GM12878 (cell line): ENCODE measurements at regions not wholly inside any gene's neighbourhood (a gene's known extent, or its start where the extent isn't known, plus 50 kb on each side); places are given as distances from the start of the nearest gene placed in this dataset.

Experiments
- CHD2 ChIP-seq: IDR thresholded peaks from 2 replicates; pipeline ENCODE4 v1.6.1; 2011; ENCODE audit warnings: low read depth, low read length, improper control_type of control experiment, borderline replicate concordance
- DPF2 ChIP-seq: fragments of 450-650 bp; IDR thresholded peaks from 2 replicates; pipeline ENCODE4 v1.6.1; 2017; ENCODE audit warnings: mild to moderate bottlenecking
- KDM1A ChIP-seq: fragments of 200-600 bp; sonication (generic); IDR thresholded peaks from 2 replicates; pipeline ENCODE4 v1.6.1; 2016; ENCODE audit warnings: borderline replicate concordance
- NFIC ChIP-seq: IDR thresholded peaks from 2 replicates; pipeline ENCODE4 v1.6.1; 2012; ENCODE audit warnings: low read depth, mild to moderate bottlenecking, inconsistent platforms, low read length, moderate library complexity
- NFYB ChIP-seq: IDR thresholded peaks from 2 replicates; pipeline ENCODE4 v1.6.1; 2011; ENCODE audit warnings: low read depth, mild to moderate bottlenecking, low read length, improper control_type of control experiment, moderate library complexity; ENCODE audit not compliant: insufficient read depth
- SIX5 ChIP-seq: IDR thresholded peaks from 2 replicates; pipeline ENCODE4 v1.6.1; 2011; ENCODE audit warnings: mild to moderate bottlenecking, low read depth, low read length, moderate library complexity; ENCODE audit not compliant: severe bottlenecking
- YBX1 ChIP-seq: fragments of 450-650 bp; IDR thresholded peaks from 2 replicates; pipeline ENCODE4 v1.6.1; 2016; ENCODE audit warnings: antibody characterized with exemption
- ZBED1 ChIP-seq: IDR thresholded peaks from 2 replicates; pipeline ENCODE4 v1.6.1; 2016; ENCODE audit warnings: borderline replicate concordance
- TF ChIP-seq, protein P1 (sequence below): fragments of 450-650 bp; formaldehyde crosslinking; IDR thresholded peaks from 2 replicates; pipeline ENCODE4 v1.4.0; 2020; ENCODE audit warnings: mild to moderate bottlenecking, moderate library complexity
- TF ChIP-seq, protein P2 (sequence below): fragments of 450-650 bp; IDR thresholded peaks from 2 replicates; pipeline ENCODE4 v1.6.1; 2016; ENCODE audit warnings: mild to moderate bottlenecking
- TF ChIP-seq, protein P3 (sequence below): fragments of 450-650 bp; IDR thresholded peaks from 2 replicates; pipeline ENCODE4 v1.6.1; 2017; ENCODE audit warnings: low read depth, mild to moderate bottlenecking, moderate library complexity
- TF ChIP-seq, protein P4 (sequence below): fragments of 450-650 bp; conservative IDR thresholded peaks from 2 replicates; pipeline ENCODE4 v1.6.1; 2017; ENCODE audit warnings: mild to moderate bottlenecking, moderate library complexity

DNA sequence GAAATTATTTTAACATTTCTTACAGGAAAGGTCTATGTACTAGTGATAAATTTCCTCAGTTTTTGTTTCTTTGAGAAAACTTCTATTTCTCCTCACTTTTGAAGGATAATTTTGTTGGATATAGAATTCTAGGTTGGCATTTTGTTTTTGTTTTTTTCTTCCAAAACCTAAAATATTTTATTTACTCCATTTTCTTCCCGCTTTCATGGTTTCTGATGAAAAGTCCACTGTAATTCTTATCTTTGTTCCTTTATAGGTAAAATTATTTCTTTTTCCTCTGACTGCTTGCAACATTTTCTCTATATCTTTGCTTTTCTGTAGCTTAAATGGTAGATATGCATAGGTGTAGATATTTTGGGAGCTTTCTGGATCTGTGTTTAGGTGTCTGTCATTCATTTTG is 153.9 kb upstream of the DSCAM start (continued):
- TF ChIP-seq, protein P1, sequence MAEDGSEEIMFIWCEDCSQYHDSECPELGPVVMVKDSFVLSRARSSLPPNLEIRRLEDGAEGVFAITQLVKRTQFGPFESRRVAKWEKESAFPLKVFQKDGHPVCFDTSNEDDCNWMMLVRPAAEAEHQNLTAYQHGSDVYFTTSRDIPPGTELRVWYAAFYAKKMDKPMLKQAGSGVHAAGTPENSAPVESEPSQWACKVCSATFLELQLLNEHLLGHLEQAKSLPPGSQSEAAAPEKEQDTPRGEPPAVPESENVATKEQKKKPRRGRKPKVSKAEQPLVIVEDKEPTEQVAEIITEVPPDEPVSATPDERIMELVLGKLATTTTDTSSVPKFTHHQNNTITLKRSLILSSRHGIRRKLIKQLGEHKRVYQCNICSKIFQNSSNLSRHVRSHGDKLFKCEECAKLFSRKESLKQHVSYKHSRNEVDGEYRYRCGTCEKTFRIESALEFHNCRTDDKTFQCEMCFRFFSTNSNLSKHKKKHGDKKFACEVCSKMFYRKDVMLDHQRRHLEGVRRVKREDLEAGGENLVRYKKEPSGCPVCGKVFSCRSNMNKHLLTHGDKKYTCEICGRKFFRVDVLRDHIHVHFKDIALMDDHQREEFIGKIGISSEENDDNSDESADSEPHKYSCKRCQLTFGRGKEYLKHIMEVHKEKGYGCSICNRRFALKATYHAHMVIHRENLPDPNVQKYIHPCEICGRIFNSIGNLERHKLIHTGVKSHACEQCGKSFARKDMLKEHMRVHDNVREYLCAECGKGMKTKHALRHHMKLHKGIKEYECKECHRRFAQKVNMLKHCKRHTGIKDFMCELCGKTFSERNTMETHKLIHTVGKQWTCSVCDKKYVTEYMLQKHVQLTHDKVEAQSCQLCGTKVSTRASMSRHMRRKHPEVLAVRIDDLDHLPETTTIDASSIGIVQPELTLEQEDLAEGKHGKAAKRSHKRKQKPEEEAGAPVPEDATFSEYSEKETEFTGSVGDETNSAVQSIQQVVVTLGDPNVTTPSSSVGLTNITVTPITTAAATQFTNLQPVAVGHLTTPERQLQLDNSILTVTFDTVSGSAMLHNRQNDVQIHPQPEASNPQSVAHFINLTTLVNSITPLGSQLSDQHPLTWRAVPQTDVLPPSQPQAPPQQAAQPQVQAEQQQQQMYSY (CRISPR knock-in tag) = no peak
- TF ChIP-seq ZBED1 (no peak), SIX5 (no peak), YBX1 (no peak), NFYB (no peak), CHD2 (no peak), DPF2 (no peak), KDM1A (no peak), NFIC (no peak)
- TF ChIP-seq, protein P2, sequence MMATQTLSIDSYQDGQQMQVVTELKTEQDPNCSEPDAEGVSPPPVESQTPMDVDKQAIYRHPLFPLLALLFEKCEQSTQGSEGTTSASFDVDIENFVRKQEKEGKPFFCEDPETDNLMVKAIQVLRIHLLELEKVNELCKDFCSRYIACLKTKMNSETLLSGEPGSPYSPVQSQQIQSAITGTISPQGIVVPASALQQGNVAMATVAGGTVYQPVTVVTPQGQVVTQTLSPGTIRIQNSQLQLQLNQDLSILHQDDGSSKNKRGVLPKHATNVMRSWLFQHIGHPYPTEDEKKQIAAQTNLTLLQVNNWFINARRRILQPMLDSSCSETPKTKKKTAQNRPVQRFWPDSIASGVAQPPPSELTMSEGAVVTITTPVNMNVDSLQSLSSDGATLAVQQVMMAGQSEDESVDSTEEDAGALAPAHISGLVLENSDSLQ = no peak
- TF ChIP-seq, protein P3, sequence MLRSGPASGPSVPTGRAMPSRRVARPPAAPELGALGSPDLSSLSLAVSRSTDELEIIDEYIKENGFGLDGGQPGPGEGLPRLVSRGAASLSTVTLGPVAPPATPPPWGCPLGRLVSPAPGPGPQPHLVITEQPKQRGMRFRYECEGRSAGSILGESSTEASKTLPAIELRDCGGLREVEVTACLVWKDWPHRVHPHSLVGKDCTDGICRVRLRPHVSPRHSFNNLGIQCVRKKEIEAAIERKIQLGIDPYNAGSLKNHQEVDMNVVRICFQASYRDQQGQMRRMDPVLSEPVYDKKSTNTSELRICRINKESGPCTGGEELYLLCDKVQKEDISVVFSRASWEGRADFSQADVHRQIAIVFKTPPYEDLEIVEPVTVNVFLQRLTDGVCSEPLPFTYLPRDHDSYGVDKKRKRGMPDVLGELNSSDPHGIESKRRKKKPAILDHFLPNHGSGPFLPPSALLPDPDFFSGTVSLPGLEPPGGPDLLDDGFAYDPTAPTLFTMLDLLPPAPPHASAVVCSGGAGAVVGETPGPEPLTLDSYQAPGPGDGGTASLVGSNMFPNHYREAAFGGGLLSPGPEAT = no peak
- TF ChIP-seq, protein P4, sequence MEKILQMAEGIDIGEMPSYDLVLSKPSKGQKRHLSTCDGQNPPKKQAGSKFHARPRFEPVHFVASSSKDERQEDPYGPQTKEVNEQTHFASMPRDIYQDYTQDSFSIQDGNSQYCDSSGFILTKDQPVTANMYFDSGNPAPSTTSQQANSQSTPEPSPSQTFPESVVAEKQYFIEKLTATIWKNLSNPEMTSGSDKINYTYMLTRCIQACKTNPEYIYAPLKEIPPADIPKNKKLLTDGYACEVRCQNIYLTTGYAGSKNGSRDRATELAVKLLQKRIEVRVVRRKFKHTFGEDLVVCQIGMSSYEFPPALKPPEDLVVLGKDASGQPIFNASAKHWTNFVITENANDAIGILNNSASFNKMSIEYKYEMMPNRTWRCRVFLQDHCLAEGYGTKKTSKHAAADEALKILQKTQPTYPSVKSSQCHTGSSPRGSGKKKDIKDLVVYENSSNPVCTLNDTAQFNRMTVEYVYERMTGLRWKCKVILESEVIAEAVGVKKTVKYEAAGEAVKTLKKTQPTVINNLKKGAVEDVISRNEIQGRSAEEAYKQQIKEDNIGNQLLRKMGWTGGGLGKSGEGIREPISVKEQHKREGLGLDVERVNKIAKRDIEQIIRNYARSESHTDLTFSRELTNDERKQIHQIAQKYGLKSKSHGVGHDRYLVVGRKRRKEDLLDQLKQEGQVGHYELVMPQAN = no peak
